IMR-90 (cell line): ENCODE measurements at regions not wholly inside any gene's neighbourhood (a gene's known extent, or its start where the extent isn't known, plus 50 kb on each side); places are given as distances from the start of the nearest gene placed in this dataset.

Experiments
- CHD1 ChIP-seq: IDR thresholded peaks from 2 replicates; pipeline ENCODE4 v1.6.1; 2012; ENCODE audit warnings: low read depth, low read length, improper control_type of control experiment
- MAZ ChIP-seq: IDR thresholded peaks from 2 replicates; pipeline ENCODE4 v1.6.1; 2012; ENCODE audit warnings: low read depth, mild to moderate bottlenecking, low read length, improper control_type of control experiment, moderate library complexity, borderline replicate concordance
- POLR2A ChIP-seq: IDR thresholded peaks from 2 replicates; pipeline ENCODE4 v1.6.1; 2012; ENCODE audit warnings: mild to moderate bottlenecking, low read depth, low read length
- TF ChIP-seq, protein P1 (sequence below): conservative IDR thresholded peaks from 2 replicates; pipeline ENCODE4 v1.5.1; 2012; ENCODE audit warnings: mild to moderate bottlenecking, low read depth, low read length, improper control_type of control experiment
- TF ChIP-seq, protein P2 (sequence below): fragments of 150-350 bp; IDR thresholded peaks from 2 replicates; pipeline ENCODE4 v1.6.1; 2017; ENCODE audit warnings: mild to moderate bottlenecking, antibody characterized with exemption, low read length, low read depth

DNA sequence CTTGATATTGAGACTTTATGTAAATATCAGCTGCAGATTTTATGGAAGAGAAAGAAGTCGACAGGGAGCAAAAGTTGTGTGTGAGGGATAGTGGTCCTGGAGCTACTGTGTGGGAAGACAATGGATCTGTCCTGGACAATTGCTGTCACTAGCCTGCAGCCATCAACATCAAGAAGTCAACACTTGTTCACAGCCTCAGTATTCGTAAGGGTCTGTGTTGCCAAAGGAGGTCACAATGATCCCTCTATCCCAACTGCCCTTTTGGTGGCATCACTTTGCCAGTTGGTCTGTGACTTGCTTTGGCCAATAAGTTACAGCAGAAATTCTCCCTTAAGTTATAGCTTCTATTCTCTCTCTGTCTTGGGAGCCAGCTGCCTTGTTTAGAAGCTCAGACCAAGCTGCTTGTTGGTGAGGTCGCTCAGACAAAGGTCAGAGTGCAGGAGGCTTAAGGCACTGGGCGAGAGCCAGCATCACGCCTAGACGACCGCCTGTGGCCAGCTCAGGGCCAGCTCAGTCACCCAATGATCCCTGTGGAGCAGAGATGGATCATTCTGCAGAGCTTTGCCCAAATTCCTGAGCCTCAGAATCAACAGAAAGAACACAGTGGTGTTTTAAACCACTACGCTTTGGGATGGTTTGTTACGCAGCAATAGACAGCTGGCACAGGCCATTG, 134.9 kb downstream of the RHOU start:
- TF ChIP-seq, protein P1, sequence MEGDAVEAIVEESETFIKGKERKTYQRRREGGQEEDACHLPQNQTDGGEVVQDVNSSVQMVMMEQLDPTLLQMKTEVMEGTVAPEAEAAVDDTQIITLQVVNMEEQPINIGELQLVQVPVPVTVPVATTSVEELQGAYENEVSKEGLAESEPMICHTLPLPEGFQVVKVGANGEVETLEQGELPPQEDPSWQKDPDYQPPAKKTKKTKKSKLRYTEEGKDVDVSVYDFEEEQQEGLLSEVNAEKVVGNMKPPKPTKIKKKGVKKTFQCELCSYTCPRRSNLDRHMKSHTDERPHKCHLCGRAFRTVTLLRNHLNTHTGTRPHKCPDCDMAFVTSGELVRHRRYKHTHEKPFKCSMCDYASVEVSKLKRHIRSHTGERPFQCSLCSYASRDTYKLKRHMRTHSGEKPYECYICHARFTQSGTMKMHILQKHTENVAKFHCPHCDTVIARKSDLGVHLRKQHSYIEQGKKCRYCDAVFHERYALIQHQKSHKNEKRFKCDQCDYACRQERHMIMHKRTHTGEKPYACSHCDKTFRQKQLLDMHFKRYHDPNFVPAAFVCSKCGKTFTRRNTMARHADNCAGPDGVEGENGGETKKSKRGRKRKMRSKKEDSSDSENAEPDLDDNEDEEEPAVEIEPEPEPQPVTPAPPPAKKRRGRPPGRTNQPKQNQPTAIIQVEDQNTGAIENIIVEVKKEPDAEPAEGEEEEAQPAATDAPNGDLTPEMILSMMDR, result no peak
- TF ChIP-seq CHD1 (no peak), MAZ (no peak), POLR2A (no peak)
- TF ChIP-seq, protein P2, sequence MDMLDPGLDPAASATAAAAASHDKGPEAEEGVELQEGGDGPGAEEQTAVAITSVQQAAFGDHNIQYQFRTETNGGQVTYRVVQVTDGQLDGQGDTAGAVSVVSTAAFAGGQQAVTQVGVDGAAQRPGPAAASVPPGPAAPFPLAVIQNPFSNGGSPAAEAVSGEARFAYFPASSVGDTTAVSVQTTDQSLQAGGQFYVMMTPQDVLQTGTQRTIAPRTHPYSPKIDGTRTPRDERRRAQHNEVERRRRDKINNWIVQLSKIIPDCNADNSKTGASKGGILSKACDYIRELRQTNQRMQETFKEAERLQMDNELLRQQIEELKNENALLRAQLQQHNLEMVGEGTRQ, result no peak
